Tibial nerve (tissue), 4 donors: ENCODE measurements at regions not wholly inside any gene's neighbourhood (a gene's known extent, or its start where the extent isn't known, plus 50 kb on each side); places are given as distances from the start of the nearest gene placed in this dataset.

Source experiments
- DNase-seq, 2 donors: peaks; one replicate each; pipeline ENCODE4 v3.0.0-alpha.2; 2019; ENCODE audit warnings: low spot score in 2 of 2
- H3K27ac ChIP-seq, 4 donors: fragments of 200-600 bp; sonication (generic) in 3 of 4; one replicate each; pipeline ENCODE4 v1.5.1; 2017 to 2019; ENCODE audit warnings: mild to moderate bottlenecking in 1 of 4
- H3K27me3 ChIP-seq, 2 donors: fragments of 200-600 bp; sonication (generic) in 1 of 2; one replicate each; pipeline versions ENCODE4 v1.5.1 to v1.6.0; 2017 to 2019
- H3K36me3 ChIP-seq, 3 donors: fragments of 200-600 bp; sonication (generic); one replicate each; pipeline ENCODE4 v1.5.1; 2018 to 2019
- H3K4me1 ChIP-seq, 4 donors: fragments of 200-600 bp; sonication (generic) in 3 of 4; one replicate each; pipeline ENCODE4 v1.5.1; 2017 to 2019
- H3K4me3 ChIP-seq, 4 donors: fragments of 200-600 bp; sonication (generic) in 3 of 4; one replicate each; pipeline ENCODE4 v1.5.1; 2017 to 2019; ENCODE audit warnings: mild to moderate bottlenecking in 1 of 4, moderate library complexity in 1 of 4
- H3K9me3 ChIP-seq, 4 donors: fragments of 200-600 bp; sonication (generic) in 3 of 4; one replicate each; pipeline ENCODE4 v1.5.1; 2017 to 2019
- EP300 ChIP-seq, 2 donors: sonication (generic); formaldehyde crosslinking; IDR thresholded peaks; one replicate each; pipeline ENCODE4 v1.6.1; 2017; ENCODE audit warnings: antibody characterized with exemption in 2 of 2, mild to moderate bottlenecking in 1 of 2
- POLR2A ChIP-seq, 2 donors: fragments of 450-650 bp; IDR thresholded peaks; one replicate each; pipeline ENCODE4 v1.6.1; 2017; ENCODE audit warnings: antibody characterized with exemption in 2 of 2, mild to moderate bottlenecking in 2 of 2, moderate library complexity in 2 of 2
- WGBS, 2 donors: methylation state at CpG; one replicate each; pipeline ENCODE4 v1.1.5; 2018; 5-methylcytosine and 5-hydroxymethylcytosine counted together
- TF ChIP-seq, protein P1 (sequence below), 5 experiments: fragments of 200-600 bp in 3 of 5; fragments of 450-650 bp in 2 of 5; sonication (generic) in 3 of 5; IDR thresholded peaks; one replicate each; pipeline ENCODE4 v1.5.1; 2016 to 2019; ENCODE audit warnings: antibody characterized with exemption in 5 of 5, mild to moderate bottlenecking in 3 of 5, moderate library complexity in 2 of 5

DNA sequence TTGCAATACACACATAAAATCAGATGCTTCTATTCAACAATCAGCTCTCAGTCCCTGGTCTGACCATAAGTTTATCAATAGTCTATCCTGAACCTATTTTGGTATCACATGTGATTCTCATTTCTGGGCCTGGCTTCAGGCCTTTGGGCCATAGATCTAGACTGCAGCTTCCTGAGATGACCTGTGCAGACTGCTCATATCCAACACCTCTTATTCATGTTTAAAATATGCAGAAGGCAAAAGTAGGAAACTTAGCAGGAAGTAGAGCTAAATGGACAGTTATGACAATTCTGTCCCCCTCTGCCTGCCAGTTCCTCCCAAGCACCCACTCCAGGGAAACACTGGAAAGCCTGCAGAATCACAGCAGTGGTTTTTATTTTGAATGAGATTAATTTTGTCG lies 53.3 kb downstream of the C7orf25 start:
- Histone ChIP-seq H3K27me3 (peaks cover 0 to 8% of the 10 kb centered on the region in 2 donors), H3K36me3 (no peaks in the 10 kb centered on the region), H3K4me1 (peaks cover 0 to 10% (median 0%) of the 10 kb centered on the region in 4 donors), H3K4me3 (no peak overlapping the region), H3K9me3 (peaks cover 0 to 21% (median 0%) of the 10 kb centered on the region in 4 donors), H3K27ac (no peak overlapping the region)
- TF ChIP-seq EP300 (IDR thresholded peaks at IDR 0.05) (no peak), POLR2A (IDR thresholded peaks at IDR 0.05) (no peak)
- TF ChIP-seq, protein P1, sequence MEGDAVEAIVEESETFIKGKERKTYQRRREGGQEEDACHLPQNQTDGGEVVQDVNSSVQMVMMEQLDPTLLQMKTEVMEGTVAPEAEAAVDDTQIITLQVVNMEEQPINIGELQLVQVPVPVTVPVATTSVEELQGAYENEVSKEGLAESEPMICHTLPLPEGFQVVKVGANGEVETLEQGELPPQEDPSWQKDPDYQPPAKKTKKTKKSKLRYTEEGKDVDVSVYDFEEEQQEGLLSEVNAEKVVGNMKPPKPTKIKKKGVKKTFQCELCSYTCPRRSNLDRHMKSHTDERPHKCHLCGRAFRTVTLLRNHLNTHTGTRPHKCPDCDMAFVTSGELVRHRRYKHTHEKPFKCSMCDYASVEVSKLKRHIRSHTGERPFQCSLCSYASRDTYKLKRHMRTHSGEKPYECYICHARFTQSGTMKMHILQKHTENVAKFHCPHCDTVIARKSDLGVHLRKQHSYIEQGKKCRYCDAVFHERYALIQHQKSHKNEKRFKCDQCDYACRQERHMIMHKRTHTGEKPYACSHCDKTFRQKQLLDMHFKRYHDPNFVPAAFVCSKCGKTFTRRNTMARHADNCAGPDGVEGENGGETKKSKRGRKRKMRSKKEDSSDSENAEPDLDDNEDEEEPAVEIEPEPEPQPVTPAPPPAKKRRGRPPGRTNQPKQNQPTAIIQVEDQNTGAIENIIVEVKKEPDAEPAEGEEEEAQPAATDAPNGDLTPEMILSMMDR (IDR thresholded peaks at IDR 0.05), result no peak
- WGBS, 2 donors, result 90 to 93% methylated on average over 1 of the region's 1 CpG
- no peak for DNase-seq

DNA sequence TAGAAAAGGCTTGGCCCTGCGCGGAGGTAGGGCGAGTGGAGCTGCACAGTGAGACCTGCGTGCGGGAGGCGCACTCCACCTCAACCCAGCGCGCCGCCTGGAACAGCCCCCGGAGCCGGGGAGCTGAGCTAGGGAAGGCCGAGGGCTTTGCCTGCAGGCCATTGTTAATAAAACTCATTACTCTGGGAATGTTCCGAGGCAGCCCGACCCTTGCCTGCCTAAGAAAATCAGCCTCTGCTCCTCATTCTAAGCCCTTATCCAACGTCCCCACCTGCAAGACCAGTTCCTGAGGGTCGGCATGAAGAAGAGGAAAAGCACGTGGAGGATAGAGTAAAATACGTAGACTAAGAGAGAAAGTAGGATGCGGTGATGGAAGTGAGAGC lies 55.3 kb downstream of the C7orf25 start:
- 34 to 59% methylated on average over 19 of the region's 19 CpGs for WGBS, 2 donors
- peaks cover 0 to 10% (median 0%) of the 10 kb centered on the region in 4 donors for H3K4me1 ChIP-seq

DNA sequence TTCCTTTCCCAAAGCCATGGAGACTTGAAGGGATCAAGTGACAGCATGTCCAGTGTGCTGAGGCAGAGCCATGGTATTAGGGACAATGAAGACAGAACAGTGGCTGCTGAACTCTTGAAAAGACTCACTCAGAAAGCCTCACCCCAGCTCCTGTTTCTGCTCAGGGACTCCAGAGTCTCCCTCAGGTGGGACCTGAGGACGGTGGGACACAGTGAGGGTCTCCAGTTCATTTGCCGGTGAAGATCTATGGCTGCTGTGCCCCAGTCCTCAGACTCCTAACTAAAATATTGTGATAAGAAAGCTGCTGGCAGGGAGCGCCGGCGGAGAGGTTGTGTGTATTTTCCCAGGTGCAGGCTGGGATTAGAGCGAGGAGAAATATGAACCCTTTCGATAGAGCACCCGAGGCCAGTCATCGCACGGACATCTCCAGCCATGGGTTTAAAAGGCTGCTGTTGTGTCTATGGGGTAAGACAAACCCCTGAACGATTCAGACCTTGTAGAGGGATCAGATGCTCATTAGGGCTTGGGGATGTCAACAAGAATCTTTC lies 57.2 kb downstream of the C7orf25 start:
- WGBS, 2 donors, result 86 to 89% methylated on average over 11 of the region's 11 CpGs
- Histone ChIP-seq H3K9me3 (no peaks in the 10 kb centered on the region), H3K4me1 (peaks cover 0 to 10% (median 0%) of the 10 kb centered on the region in 4 donors), H3K27ac (no peak overlapping the region), H3K36me3 (no peaks in the 10 kb centered on the region), H3K4me3 (no peak overlapping the region), H3K27me3 (peaks cover 0 to 4% of the 10 kb centered on the region in 2 donors)
- no peak for TF ChIP-seq POLR2A (IDR thresholded peaks at IDR 0.05)
- TF ChIP-seq EP300 (IDR thresholded peaks at IDR 0.05), result no peak
- TF ChIP-seq, protein P1 (IDR thresholded peaks at IDR 0.05), result no peak
- DNase-seq, result no peak

More for the DNA sequence above, 55.3 kb downstream of the C7orf25 start:
- DNase-seq, result no peak
- H3K36me3 ChIP-seq, result no peaks in the 10 kb centered on the region
- peaks cover 0 to 8% of the 10 kb centered on the region in 2 donors for H3K27me3 ChIP-seq
- H3K27ac ChIP-seq, result no peak overlapping the region
- TF ChIP-seq, protein P1 (IDR thresholded peaks at IDR 0.05), result no peak
- TF ChIP-seq EP300 (IDR thresholded peaks at IDR 0.05) (no peak), POLR2A (IDR thresholded peaks at IDR 0.05) (no peak)
- H3K9me3 ChIP-seq, result peaks cover 0 to 8% (median 0%) of the 10 kb centered on the region in 4 donors
- H3K4me3 ChIP-seq, result peak overlapping the region in 3 of 4 donors; percentile 21 to 47 (median 40)

DNA sequence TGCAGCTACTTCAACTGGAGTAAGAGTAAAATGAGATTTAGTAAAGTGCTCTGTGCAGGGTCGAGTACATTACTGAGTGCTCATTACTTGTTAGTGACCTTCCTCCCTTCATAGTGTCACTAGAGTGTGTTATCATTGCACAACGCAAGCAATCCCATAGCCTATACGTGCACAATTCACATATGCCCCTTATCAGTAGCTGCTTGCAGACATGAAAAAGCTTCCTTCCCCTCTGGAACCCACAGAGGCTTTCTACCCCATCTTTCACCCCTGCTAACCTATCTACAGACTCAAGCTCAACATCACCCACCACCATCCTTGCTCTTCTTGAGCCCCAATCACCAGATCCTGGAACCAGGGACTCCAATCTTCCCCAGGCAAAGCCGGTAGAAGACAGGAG lies 59.3 kb downstream of the C7orf25 start:
- no peaks in the 10 kb centered on the region for H3K9me3 ChIP-seq
- peaks cover 0 to 10% (median 0%) of the 10 kb centered on the region in 4 donors for H3K4me1 ChIP-seq
- peaks cover 0 to 4% of the 10 kb centered on the region in 2 donors for H3K27me3 ChIP-seq
- WGBS, 2 donors, result 63 to 69% methylated on average over 4 of the region's 4 CpGs
- DNase-seq, result no peak
- no peak overlapping the region for H3K4me3 ChIP-seq
- H3K27ac ChIP-seq, result no peak overlapping the region
- TF ChIP-seq EP300 (IDR thresholded peaks at IDR 0.05), result no peak
- TF ChIP-seq, protein P1 (IDR thresholded peaks at IDR 0.05), result no peak
- TF ChIP-seq POLR2A (IDR thresholded peaks at IDR 0.05), result no peak
- H3K36me3 ChIP-seq, result no peaks in the 10 kb centered on the region

DNA sequence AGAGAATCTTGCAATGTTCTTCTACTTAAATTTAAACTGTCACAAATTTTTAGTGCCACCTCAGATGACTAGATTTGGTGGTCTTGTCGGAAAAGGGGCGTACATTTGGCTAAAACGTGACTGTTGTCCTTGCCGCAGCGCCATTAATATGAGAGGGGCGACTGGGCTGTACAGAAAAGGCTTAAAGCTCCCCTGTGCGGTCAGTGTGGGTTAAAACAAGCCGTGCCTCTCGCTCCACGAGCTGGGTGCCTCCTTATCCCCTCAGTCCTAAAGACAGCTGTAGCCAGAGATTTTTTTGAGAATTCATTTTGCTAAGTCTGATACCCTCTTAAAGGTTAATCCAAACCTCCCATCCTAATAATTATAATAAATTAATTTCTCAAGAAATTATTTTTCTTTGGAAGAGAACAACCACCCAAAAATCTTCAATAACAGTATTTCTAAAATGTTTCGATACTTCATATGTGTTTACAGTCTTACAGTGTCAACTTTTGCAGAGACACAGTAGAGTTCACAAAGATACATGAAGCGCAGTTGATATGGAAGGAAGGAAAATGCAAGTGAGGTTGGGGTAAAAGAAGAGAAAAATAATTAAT lies 68.6 kb downstream of the C7orf25 start:
- Histone ChIP-seq H3K27me3 (no peaks in the 10 kb centered on the region), H3K27ac (no peak overlapping the region), H3K4me3 (peak overlapping the region in 1 of 4 donors; percentile 16), H3K4me1 (no peaks in the 10 kb centered on the region), H3K36me3 (no peaks in the 10 kb centered on the region), H3K9me3 (no peaks in the 10 kb centered on the region)
- no peak for TF ChIP-seq POLR2A (IDR thresholded peaks at IDR 0.05)
- TF ChIP-seq EP300 (IDR thresholded peaks at IDR 0.05), result no peak
- TF ChIP-seq, protein P1 (IDR thresholded peaks at IDR 0.05), result peak; percentile 30 to 63 (median 43)
- DNase-seq, result peak in 1 of 2 donors; percentile 13
- WGBS, 2 donors, result 21 to 36% methylated on average over 12 of the region's 12 CpGs
